ENCODE measurements at regions not wholly inside any gene's neighbourhood (a gene's known extent, or its start where the extent isn't known, plus 50 kb on each side); places are given as distances from the start of the nearest gene placed in this dataset.

- no peak for DNase-seq (ENCODE audit: low read depth, low spot score)
- Histone ChIP-seq H3K9me3 (ENCODE audit: insufficient read depth, low read length) (peaks cover 20% of the 10 kb centered on the region; the same call in 1 of the 2 replicates), H3K4me3 (ENCODE audit: insufficient read length, low read depth) (no peak overlapping the region), H3K4me1 (ENCODE audit: insufficient read depth, insufficient read length) (no peaks in the 10 kb centered on the region), H3K27me3 (ENCODE audit: insufficient read depth, insufficient read length) (no peaks in the 10 kb centered on the region), H3K36me3 (ENCODE audit: insufficient read depth, insufficient read length, low read length) (no peaks in the 10 kb centered on the region), H3K9ac (ENCODE audit: insufficient read length, low read depth) (no peak overlapping the region)
- TF ChIP-seq SUZ12 (IDR thresholded peaks at IDR 0.05; ENCODE audit: extremely low read depth, insufficient read depth, insufficient read length) = no peak
- TF ChIP-seq YY1 (IDR thresholded peaks at IDR 0.05; ENCODE audit: insufficient read depth, insufficient read length) = no peak
- no peak for TF ChIP-seq ZNF274 (IDR thresholded peaks at IDR 0.05; ENCODE audit: low read depth, low read length)
Measured at GRCh38 chr3:94304954-94305353, 242.1 kb downstream of the NSUN3 start.

GRCh38 chr3:94305835-94306611 lies 243.2 kb downstream of the NSUN3 start:
- DNase-seq (ENCODE audit: low read depth, low spot score) = no peak
- Histone ChIP-seq H3K27me3 (ENCODE audit: insufficient read depth, insufficient read length) (no peaks in the 10 kb centered on the region), H3K36me3 (ENCODE audit: insufficient read depth, insufficient read length, low read length) (no peaks in the 10 kb centered on the region), H3K4me3 (ENCODE audit: insufficient read length, low read depth) (no peak overlapping the region), H3K9ac (ENCODE audit: insufficient read length, low read depth) (no peak overlapping the region), H3K9me3 (ENCODE audit: insufficient read depth, low read length) (peaks cover 20% of the 10 kb centered on the region; the same call in 1 of the 2 replicates), H3K4me1 (ENCODE audit: insufficient read depth, insufficient read length) (no peaks in the 10 kb centered on the region)
- no peak for TF ChIP-seq SUZ12 (IDR thresholded peaks at IDR 0.05; ENCODE audit: extremely low read depth, insufficient read depth, insufficient read length)
- no peak for TF ChIP-seq YY1 (IDR thresholded peaks at IDR 0.05; ENCODE audit: insufficient read depth, insufficient read length)
- no peak for TF ChIP-seq ZNF274 (IDR thresholded peaks at IDR 0.05; ENCODE audit: low read depth, low read length)

- H3K9me3 ChIP-seq (ENCODE audit: insufficient read depth, low read length) = peaks cover 20% of the 10 kb centered on the region; the same call in 1 of the 2 replicates
- no peaks in the 10 kb centered on the region for H3K36me3 ChIP-seq (ENCODE audit: insufficient read depth, insufficient read length, low read length)
- no peak for TF ChIP-seq ZNF274 (IDR thresholded peaks at IDR 0.05; ENCODE audit: low read depth, low read length)
- no peak for TF ChIP-seq SUZ12 (IDR thresholded peaks at IDR 0.05; ENCODE audit: extremely low read depth, insufficient read depth, insufficient read length)
- TF ChIP-seq YY1 (IDR thresholded peaks at IDR 0.05; ENCODE audit: insufficient read depth, insufficient read length) = no peak
- no peak overlapping the region for H3K4me3 ChIP-seq (ENCODE audit: insufficient read length, low read depth)
- no peak overlapping the region for H3K9ac ChIP-seq (ENCODE audit: insufficient read length, low read depth)
- no peaks in the 10 kb centered on the region for H3K27me3 ChIP-seq (ENCODE audit: insufficient read depth, insufficient read length)
- no peak for DNase-seq (ENCODE audit: low read depth, low spot score)
- no peaks in the 10 kb centered on the region for H3K4me1 ChIP-seq (ENCODE audit: insufficient read depth, insufficient read length)
Measured at GRCh38 chr3:94307588-94307987, 244.7 kb downstream of the NSUN3 start.

GRCh38 chr3:94308767-94309166 lies 245.9 kb downstream of the NSUN3 start:
- H3K9me3 ChIP-seq (ENCODE audit: insufficient read depth, low read length) = peaks cover 20% of the 10 kb centered on the region; the same call in 1 of the 2 replicates
- no peaks in the 10 kb centered on the region for H3K27me3 ChIP-seq (ENCODE audit: insufficient read depth, insufficient read length)
- TF ChIP-seq SUZ12 (IDR thresholded peaks at IDR 0.05; ENCODE audit: extremely low read depth, insufficient read depth, insufficient read length) = no peak
- TF ChIP-seq YY1 (IDR thresholded peaks at IDR 0.05; ENCODE audit: insufficient read depth, insufficient read length) = no peak
- no peak for TF ChIP-seq ZNF274 (IDR thresholded peaks at IDR 0.05; ENCODE audit: low read depth, low read length)
- H3K36me3 ChIP-seq (ENCODE audit: insufficient read depth, insufficient read length, low read length) = no peaks in the 10 kb centered on the region
- DNase-seq (ENCODE audit: low read depth, low spot score) = no peak
- H3K9ac ChIP-seq (ENCODE audit: insufficient read length, low read depth) = no peak overlapping the region
- H3K4me1 ChIP-seq (ENCODE audit: insufficient read depth, insufficient read length) = no peaks in the 10 kb centered on the region
- no peak overlapping the region for H3K4me3 ChIP-seq (ENCODE audit: insufficient read length, low read depth)

GRCh38 chr3:94310341-94311135 lies 247.7 kb downstream of the NSUN3 start:
- Histone ChIP-seq H3K9me3 (ENCODE audit: insufficient read depth, low read length) (peaks cover 20% of the 10 kb centered on the region; the same call in 1 of the 2 replicates), H3K4me3 (ENCODE audit: insufficient read length, low read depth) (no peak overlapping the region), H3K4me1 (ENCODE audit: insufficient read depth, insufficient read length) (no peaks in the 10 kb centered on the region), H3K36me3 (ENCODE audit: insufficient read depth, insufficient read length, low read length) (no peaks in the 10 kb centered on the region), H3K9ac (ENCODE audit: insufficient read length, low read depth) (no peak overlapping the region), H3K27me3 (ENCODE audit: insufficient read depth, insufficient read length) (no peaks in the 10 kb centered on the region)
- TF ChIP-seq ZNF274 (IDR thresholded peaks at IDR 0.05; ENCODE audit: low read depth, low read length) (no peak), YY1 (IDR thresholded peaks at IDR 0.05; ENCODE audit: insufficient read depth, insufficient read length) (no peak), SUZ12 (IDR thresholded peaks at IDR 0.05; ENCODE audit: extremely low read depth, insufficient read depth, insufficient read length) (no peak)
- no peak for DNase-seq (ENCODE audit: low read depth, low spot score)

GRCh38 chr3:94311651-94312050 lies 248.8 kb downstream of the NSUN3 start:
- no peaks in the 10 kb centered on the region for H3K4me1 ChIP-seq (ENCODE audit: insufficient read depth, insufficient read length)
- DNase-seq (ENCODE audit: low read depth, low spot score) = no peak

More at GRCh38 chr3:94311651-94312050, 248.8 kb downstream of the NSUN3 start:
- no peak overlapping the region for H3K4me3 ChIP-seq (ENCODE audit: insufficient read length, low read depth)
- H3K27me3 ChIP-seq (ENCODE audit: insufficient read depth, insufficient read length) = no peaks in the 10 kb centered on the region
- no peak for TF ChIP-seq YY1 (IDR thresholded peaks at IDR 0.05; ENCODE audit: insufficient read depth, insufficient read length)
- TF ChIP-seq ZNF274 (IDR thresholded peaks at IDR 0.05; ENCODE audit: low read depth, low read length) = no peak
- no peak for TF ChIP-seq SUZ12 (IDR thresholded peaks at IDR 0.05; ENCODE audit: extremely low read depth, insufficient read depth, insufficient read length)
- peaks cover 20% of the 10 kb centered on the region; the same call in 1 of the 2 replicates for H3K9me3 ChIP-seq (ENCODE audit: insufficient read depth, low read length)
- H3K9ac ChIP-seq (ENCODE audit: insufficient read length, low read depth) = no peak overlapping the region
- H3K36me3 ChIP-seq (ENCODE audit: insufficient read depth, insufficient read length, low read length) = no peaks in the 10 kb centered on the region
